ENCODE measurements at regions not wholly inside any gene's neighbourhood (a gene's known extent, or its start where the extent isn't known, plus 50 kb on each side); places are given as distances from the start of the nearest gene placed in this dataset.

DNA sequence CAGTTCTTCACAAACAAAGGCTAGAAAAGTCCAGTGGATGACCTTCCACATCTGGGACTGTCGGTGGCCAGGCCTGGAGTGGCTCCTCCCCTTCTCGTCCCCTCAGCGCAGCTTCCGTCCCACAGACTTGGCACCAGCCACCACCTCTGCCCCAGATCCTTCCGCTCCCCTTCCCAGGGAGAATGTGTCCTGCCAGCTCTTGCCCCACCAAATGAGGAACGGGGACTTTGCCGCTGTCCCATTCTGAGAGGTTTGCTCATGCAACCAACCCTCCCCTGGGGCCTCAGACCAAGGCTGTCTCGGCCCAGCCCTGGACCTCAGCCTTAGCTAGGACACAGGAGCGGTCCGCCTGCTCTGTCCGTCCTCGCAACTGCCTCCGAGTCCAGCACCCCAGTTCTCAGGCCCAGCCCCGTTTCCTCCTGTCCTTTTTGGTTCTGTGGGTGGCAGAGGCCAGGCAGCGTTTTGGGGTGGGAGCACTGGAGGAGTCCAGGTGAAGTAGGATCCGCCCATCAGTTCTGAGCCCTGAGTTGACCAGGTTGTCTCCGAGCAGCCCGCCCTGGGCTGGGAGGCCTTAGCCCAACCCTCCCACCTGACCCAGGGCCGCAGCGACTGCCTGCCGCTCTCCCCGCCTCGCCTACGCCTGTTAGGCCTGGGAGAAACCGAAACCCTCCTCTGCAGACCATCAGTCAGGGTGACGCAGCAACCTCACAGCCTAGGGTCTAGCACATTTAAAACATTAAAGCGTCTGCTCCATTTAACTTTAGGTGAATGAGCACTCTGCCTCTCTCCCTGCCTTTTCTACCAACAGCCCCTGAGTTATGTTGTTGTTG, 284.3 kb downstream of the FOXO1 start:
- no peak for TF ChIP-seq TAF1 (IDR thresholded peaks at IDR 0.05; ENCODE audit: borderline replicate concordance, insufficient read depth, low read length)
- TF ChIP-seq REST (IDR thresholded peaks at IDR 0.05; ENCODE audit: insufficient read depth in 1 of 2, low read depth in 2 of 2, low read length in 2 of 2) = no peak
- no peak for TF ChIP-seq SIN3A (IDR thresholded peaks at IDR 0.05; ENCODE audit: borderline replicate concordance, insufficient read depth, low read length)
- TF ChIP-seq POLR2AphosphoS5 (IDR thresholded peaks at IDR 0.05; ENCODE audit: low read depth, low read length) = no peak
- TF ChIP-seq FOXP2 (optimal IDR thresholded peaks at IDR 0.05; ENCODE audit: borderline replicate concordance, extremely low read depth, extremely low read length, insufficient read depth) = no peak

Data from PFSK-1 (cell line).